H1 (cell line): ENCODE measurements at regions not wholly inside any gene's neighbourhood (a gene's known extent, or its start where the extent isn't known, plus 50 kb on each side); places are given as distances from the start of the nearest gene placed in this dataset.
A peak's percentile ranks its signal among the peaks of the same experiment; 100 is the strongest.

Source experiments
- CTCF ChIA-PET: fragments of 300-600 bp; sonication (Branson Sonifier 250); formaldehyde crosslinking; loops from one replicate; lab custom pipeline; 2021; ENCODE audit not compliant: partially characterized antibody; lab: Charles Lee
- POLR2A ChIA-PET: fragments of 300-600 bp; sonication (Branson Sonifier 250); formaldehyde crosslinking; loops from one replicate; lab custom pipeline; 2021; ENCODE audit warnings: inconsistent platforms; ENCODE audit not compliant: partially characterized antibody; lab: Charles Lee
- DNase-seq, 2 experiments: peaks; one replicate each; pipeline versions ENCODE4 v3.0.0 to v3.0.0-alpha.2; 2010 to 2022; ENCODE audit warnings: low spot score in 2 of 2, low read depth in 1 of 2, mixed read lengths in 1 of 2
- FAIRE-seq: peaks from 2 replicates; lab custom pipeline; 2011; peaks lifted over from hg19 to GRCh38; lab: Jason Lieb, UNC
- H2AFZ ChIP-seq: 2 replicates; pipeline ENCODE4 v1.8.1; 2012; ENCODE audit warnings: low read length, inconsistent platforms
- H2AK5ac ChIP-seq: 2 replicates; pipeline ENCODE4 v1.6.1; 2013; ENCODE audit warnings: low read depth, low read length
- H2BK120ac ChIP-seq: replicated peaks from 2 replicates; pipeline ENCODE3; 2013; ENCODE audit warnings: low read depth, low read length, inconsistent platforms
- H2BK12ac ChIP-seq: 2 replicates; pipeline ENCODE4 v1.6.1; 2013; ENCODE audit warnings: low read depth, low read length
- H2BK15ac ChIP-seq: 2 replicates; pipeline ENCODE4 v1.6.1; 2013; ENCODE audit warnings: low read length
- H2BK20ac ChIP-seq: 2 replicates; pipeline ENCODE4 v1.6.1; 2013; ENCODE audit warnings: low read length
- H2BK5ac ChIP-seq: 2 replicates; pipeline ENCODE4 v1.6.1; 2013; ENCODE audit warnings: low read depth, low read length
- H3K14ac ChIP-seq: 2 replicates; pipeline ENCODE4 v1.6.1; 2013; ENCODE audit warnings: inconsistent platforms; ENCODE audit not compliant: insufficient read length
- H3K18ac ChIP-seq: 2 replicates; pipeline ENCODE4 v1.6.1; 2013; ENCODE audit warnings: low read length; ENCODE audit errors: extremely low read depth
- H3K23ac ChIP-seq: 2 replicates; pipeline ENCODE4 v1.6.1; 2013; ENCODE audit warnings: inconsistent platforms; ENCODE audit not compliant: insufficient read length
- H3K23me2 ChIP-seq: 2 replicates; pipeline ENCODE4 v1.6.1; 2013; ENCODE audit warnings: low read depth, low read length
- H3K27ac ChIP-seq: 2 replicates; pipeline ENCODE4 v1.6.1; 2011; ENCODE audit warnings: low read depth, low read length, inconsistent platforms
- H3K27me3 ChIP-seq, 4 experiments: replicated peaks in 1 of 4; 1 replicate in 1 of 4; 2 replicates in 3 of 4; pipeline versions ENCODE4 v1.6.1 to v1.8.1; 2011 to 2013; ENCODE audit warnings: low read length in 3 of 4, mild to moderate bottlenecking in 3 of 4, inconsistent platforms in 2 of 4, mixed read lengths in 2 of 4, moderate library complexity in 1 of 4; ENCODE audit not compliant: control insufficient read depth in 3 of 4, insufficient read depth in 3 of 4; ENCODE audit errors: extremely low read depth in 1 of 4
- H3K36me3 ChIP-seq, 4 experiments: 2 replicates each; pipeline versions ENCODE4 v1.6.1 to v1.8.1; 2011 to 2013; ENCODE audit warnings: mild to moderate bottlenecking in 4 of 4, low read length in 3 of 4, moderate library complexity in 2 of 4, control low read depth in 1 of 4, inconsistent platforms in 1 of 4; ENCODE audit not compliant: insufficient read depth in 4 of 4, control insufficient read depth in 2 of 4
- H3K4ac ChIP-seq: replicated peaks from 2 replicates; pipeline ENCODE3; 2013; ENCODE audit warnings: low read length, low read depth, mixed read lengths, inconsistent platforms; ENCODE audit not compliant: insufficient read length
- H3K4me1 ChIP-seq, 4 experiments: replicated peaks in 1 of 4; 1 replicate in 1 of 4; 2 replicates in 3 of 4; pipeline versions ENCODE4 v1.6.1 to v1.8.1; 2011 to 2013; ENCODE audit warnings: low read length in 3 of 4, inconsistent platforms in 2 of 4, mixed read lengths in 1 of 4; ENCODE audit not compliant: insufficient read depth in 4 of 4, control insufficient read depth in 3 of 4
- H3K4me2 ChIP-seq, 2 experiments: 2 replicates each; pipeline versions ENCODE4 v1.6.1 to v1.8.1; 2011 to 2013; ENCODE audit warnings: low read depth in 2 of 2, low read length in 2 of 2, control low read depth in 1 of 2, inconsistent platforms in 1 of 2, mild to moderate bottlenecking in 1 of 2; ENCODE audit not compliant: insufficient read depth in 1 of 2
- H3K4me3 ChIP-seq, 4 experiments: fragments of 200-600, 300-600 bp in 1 of 4; sonication (generic), shearing (Covaris generic), sonication (Bioruptor Twin) in 1 of 4; 2 replicates each; pipeline versions ENCODE4 v1.5.1 to v1.8.1; 2011 to 2016; ENCODE audit warnings: low read length in 4 of 4, low read depth in 3 of 4, control low read depth in 2 of 4, inconsistent platforms in 2 of 4, mild to moderate bottlenecking in 2 of 4, mixed read lengths in 1 of 4, moderate library complexity in 1 of 4; ENCODE audit not compliant: insufficient read depth in 2 of 4; ENCODE audit errors: extremely low read depth in 1 of 4
- H3K56ac ChIP-seq: replicated peaks from 2 replicates; pipeline ENCODE3; 2013; ENCODE audit warnings: low read depth, mild to moderate bottlenecking, mixed read lengths, low read length, inconsistent platforms; ENCODE audit not compliant: insufficient read length
- H3K79me1 ChIP-seq: 2 replicates; pipeline ENCODE4 v1.6.1; 2013; ENCODE audit warnings: low read depth, low read length, control low read depth
- H3K79me2 ChIP-seq, 2 experiments: 2 replicates each; pipeline versions ENCODE4 v1.6.1 to v1.8.1; 2012 to 2013; ENCODE audit warnings: low read length in 2 of 2, mild to moderate bottlenecking in 2 of 2, inconsistent platforms in 1 of 2; ENCODE audit not compliant: insufficient read depth in 2 of 2, control insufficient read depth in 1 of 2
- H3K9ac ChIP-seq, 4 experiments: replicated peaks in 1 of 4; 1 replicate in 1 of 4; 2 replicates in 3 of 4; pipeline versions ENCODE4 v1.6.1 to v1.8.1; 2011 to 2013; ENCODE audit warnings: low read depth in 3 of 4, low read length in 3 of 4, control low read depth in 2 of 4, mild to moderate bottlenecking in 2 of 4, moderate library complexity in 2 of 4, inconsistent platforms in 1 of 4; ENCODE audit errors: extremely low read depth in 1 of 4
- H3K9me3 ChIP-seq, 2 experiments: 2 replicates each; pipeline versions ENCODE4 v1.6.1 to v1.8.1; 2012 to 2013; ENCODE audit warnings: mild to moderate bottlenecking in 2 of 2, moderate library complexity in 2 of 2, control low read depth in 1 of 2, inconsistent platforms in 1 of 2, low read depth in 1 of 2, low read length in 1 of 2, mixed read lengths in 1 of 2; ENCODE audit not compliant: insufficient read depth in 2 of 2
- H4K20me1 ChIP-seq, 2 experiments: replicated peaks in 1 of 2; 2 replicates each; pipeline versions ENCODE3 to v1.8.1; 2011 to 2013; ENCODE audit warnings: inconsistent platforms in 2 of 2, low read length in 2 of 2, mild to moderate bottlenecking in 1 of 2; ENCODE audit not compliant: insufficient read depth in 2 of 2, control insufficient read depth in 1 of 2
- H4K5ac ChIP-seq: 2 replicates; pipeline ENCODE4 v1.6.1; 2013; ENCODE audit warnings: low read length, low read depth, mixed read lengths, inconsistent platforms; ENCODE audit not compliant: insufficient read length
- H4K8ac ChIP-seq: 2 replicates; pipeline ENCODE4 v1.8.0; 2013; ENCODE audit warnings: mild to moderate bottlenecking, moderate library complexity, low read length, inconsistent platforms; ENCODE audit not compliant: insufficient read depth; ENCODE audit errors: extremely low read depth
- H4K91ac ChIP-seq: replicated peaks from 2 replicates; pipeline ENCODE3; 2013; ENCODE audit warnings: low read length, mixed read lengths, inconsistent platforms; ENCODE audit not compliant: insufficient read length
- ATF3 ChIP-seq: IDR thresholded peaks from 2 replicates; pipeline ENCODE4 v1.6.1; 2011; ENCODE audit warnings: low read depth, mild to moderate bottlenecking, low read length; ENCODE audit not compliant: insufficient read depth
- BACH1 ChIP-seq: IDR thresholded peaks from 2 replicates; pipeline ENCODE4 v1.6.1; 2012; ENCODE audit warnings: low read length, improper control_type of control experiment
- CBX8 ChIP-seq: fragments of 300-800, 300-1000 bp; sonication (generic); IDR thresholded peaks from 2 replicates; pipeline ENCODE4 v1.7.1; 2016; ENCODE audit warnings: low read depth, low read length, borderline replicate concordance
- CHD1 ChIP-seq: IDR thresholded peaks from 2 replicates; pipeline ENCODE4 v1.6.1; 2012; ENCODE audit warnings: low read depth, low read length, improper control_type of control experiment
- JUND ChIP-seq: IDR thresholded peaks from 2 replicates; pipeline ENCODE4 v1.6.1; 2011; ENCODE audit warnings: mild to moderate bottlenecking, improper control_type of control experiment, low read length
- KDM1A ChIP-seq: fragments of 200-600, 300-600 bp; sonication (generic); IDR thresholded peaks from 2 replicates; pipeline ENCODE4 v1.7.1; 2016; ENCODE audit warnings: mild to moderate bottlenecking, low read length, borderline replicate concordance
- POLR2A ChIP-seq, 2 experiments: IDR thresholded peaks; 1 replicate in 1 of 2; 2 replicates in 1 of 2; pipeline ENCODE4 v1.6.1; 2011; ENCODE audit warnings: low read depth in 2 of 2, low read length in 2 of 2, mild to moderate bottlenecking in 2 of 2; ENCODE audit errors: control extremely low read depth in 1 of 2
- POU5F1 ChIP-seq: IDR thresholded peaks from 2 replicates; pipeline ENCODE4 v1.6.1; 2011; ENCODE audit warnings: low read depth, mild to moderate bottlenecking, low read length, moderate library complexity
- SP2 ChIP-seq: IDR thresholded peaks from 2 replicates; pipeline ENCODE4 v1.6.1; 2012; ENCODE audit warnings: mild to moderate bottlenecking, low read length, inconsistent platforms
- WGBS, 2 experiments: shearing (Covaris generic) in 1 of 2; methylation state at CpG; one replicate each; pipeline versions ENCODE4 v1.1.6 to v1.1.7; 2013 to 2015; ENCODE audit warnings: low lambda C conversion rate in 2 of 2, mixed read lengths in 2 of 2, inconsistent platforms in 1 of 2, low coverage in 1 of 2, missing lambda C conversion rate in 1 of 2; ENCODE audit not compliant: insufficient replicate concordance in 2 of 2, insufficient coverage in 1 of 2, insufficient read length in 1 of 2; ENCODE audit errors: extremely low coverage in 1 of 2, missing lambda C conversion rate in 1 of 2; 5-methylcytosine and 5-hydroxymethylcytosine counted together

GRCh38 chr18:44041961-44042360, 638.7 kb upstream of the SETBP1 start:
- H3K27ac ChIP-seq, result no peak overlapping the region
- H3K14ac ChIP-seq, result no peak overlapping the region
- peak overlapping the region in 2 of 4 experiments; percentile 2 to 39; a peak in 2 of 8 replicates for H3K4me3 ChIP-seq
- TF ChIP-seq POLR2A (IDR thresholded peaks at IDR 0.05; ENCODE audit: control extremely low read depth in 1 of 2, low read depth in 2 of 2, low read length in 2 of 2) (no peak), CHD1 (no peak), POU5F1 (no peak), ATF3 (no peak), JUND (no peak), BACH1 (no peak), SP2 (no peak), CBX8 (no peak), KDM1A (no peak)
- TF ChIP-seq, all 59 proteins: peak for 0
- no peak for FAIRE-seq
- no peak overlapping the region for H3K23ac ChIP-seq
- no peak overlapping the region; the same call in 1 of the 2 replicates for H2BK12ac ChIP-seq
- H2AK5ac ChIP-seq, result no peak overlapping the region
- WGBS, 2 experiments, result 42% methylated on average over 4 of the region's 4 CpGs; no CpG with 5 or more reads in 1 of the 2 experiments
- no peak overlapping the region for H4K5ac ChIP-seq
- H3K23me2 ChIP-seq, result no peaks in the 10 kb centered on the region
- peaks cover 0 to 3% (median 2%) of the 10 kb centered on the region in 4 experiments; a peak in 6 of 7 replicates for H3K4me1 ChIP-seq
- ChIA-PET POLR2A (no interaction called here), CTCF (no interaction called here)
- no peak overlapping the region for H4K8ac ChIP-seq
- no peaks in the 10 kb centered on the region for H3K79me1 ChIP-seq
- no peak overlapping the region for H3K18ac ChIP-seq
- no peaks in the 10 kb centered on the region for H4K20me1 ChIP-seq
- H2AFZ ChIP-seq, result no peak overlapping the region
- no peaks in the 10 kb centered on the region for H3K36me3 ChIP-seq
- no peaks in the 10 kb centered on the region for H3K79me2 ChIP-seq
- H2BK15ac ChIP-seq, result no peak overlapping the region
- H3K56ac ChIP-seq, result no peak overlapping the region
- H2BK5ac ChIP-seq, result peak overlapping the region; percentile 72; the same call in 1 of the 2 replicates
- no peaks in the 10 kb centered on the region for H3K27me3 ChIP-seq
- H3K4ac ChIP-seq, result no peak overlapping the region
- H2BK20ac ChIP-seq, result no peak overlapping the region
- DNase-seq, result no peak
- peak overlapping the region; percentile 55 to 88 for H3K4me2 ChIP-seq
- no peaks in the 10 kb centered on the region for H3K9me3 ChIP-seq
- H4K91ac ChIP-seq, result no peak overlapping the region
- no peak overlapping the region for H3K9ac ChIP-seq
- no peak overlapping the region for H2BK120ac ChIP-seq
